ENCODE measurements at regions not wholly inside any gene's neighbourhood (a gene's known extent, or its start where the extent isn't known, plus 50 kb on each side); places are given as distances from the start of the nearest gene placed in this dataset.

GRCh38 chr14:104248203-104249055, 110.0 kb downstream of the KIF26A start:
- Mint-ChIP-seq H3K27me3 (ENCODE audit: low read depth) (no peaks in the 10 kb centered on the region), H3K36me3 (0 out of 2 replicates have a peak, but pooled peaks cover 3% of the 10 kb centered on the region), H3K4me1 (no peaks in the 10 kb centered on the region), H3K9me3 (peaks cover 15% of the 10 kb centered on the region), H3K27ac (no peak overlapping the region), H3K4me3 (no peak overlapping the region)
- TF ChIP-seq RORB (CRISPR knock-in tag; IDR thresholded peaks at IDR 0.05) (no peak), SMAD4 (CRISPR knock-in tag; IDR thresholded peaks at IDR 0.05) (no peak), E2F1 (CRISPR knock-in tag; IDR thresholded peaks at IDR 0.05) (no peak), MYBL2 (CRISPR knock-in tag; IDR thresholded peaks at IDR 0.05) (no peak), ZNF219 (CRISPR knock-in tag; IDR thresholded peaks at IDR 0.05; ENCODE audit: borderline replicate concordance) (no peak), JAZF1 (CRISPR knock-in tag; IDR thresholded peaks at IDR 0.05) (no peak), JUN (CRISPR knock-in tag; IDR thresholded peaks at IDR 0.05) (no peak), ZBTB21 (CRISPR knock-in tag; IDR thresholded peaks at IDR 0.05; ENCODE audit: borderline replicate concordance) (no peak), SP1 (CRISPR knock-in tag; conservative IDR thresholded peaks at IDR 0.05) (no peak), TEAD1 (CRISPR knock-in tag; IDR thresholded peaks at IDR 0.05) (no peak), GRHL2 (CRISPR knock-in tag; IDR thresholded peaks at IDR 0.05; ENCODE audit: insufficient replicate concordance, severe bottlenecking) (no peak), ETV6 (CRISPR knock-in tag; IDR thresholded peaks at IDR 0.05) (no peak), ZNF263 (CRISPR knock-in tag; IDR thresholded peaks at IDR 0.05; ENCODE audit: low read depth) (no peak)
- TF ChIP-seq, protein P1, sequence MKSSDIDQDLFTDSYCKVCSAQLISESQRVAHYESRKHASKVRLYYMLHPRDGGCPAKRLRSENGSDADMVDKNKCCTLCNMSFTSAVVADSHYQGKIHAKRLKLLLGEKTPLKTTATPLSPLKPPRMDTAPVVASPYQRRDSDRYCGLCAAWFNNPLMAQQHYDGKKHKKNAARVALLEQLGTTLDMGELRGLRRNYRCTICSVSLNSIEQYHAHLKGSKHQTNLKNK (CRISPR knock-in tag; IDR thresholded peaks at IDR 0.05), result no peak
- TF ChIP-seq, protein P2, sequence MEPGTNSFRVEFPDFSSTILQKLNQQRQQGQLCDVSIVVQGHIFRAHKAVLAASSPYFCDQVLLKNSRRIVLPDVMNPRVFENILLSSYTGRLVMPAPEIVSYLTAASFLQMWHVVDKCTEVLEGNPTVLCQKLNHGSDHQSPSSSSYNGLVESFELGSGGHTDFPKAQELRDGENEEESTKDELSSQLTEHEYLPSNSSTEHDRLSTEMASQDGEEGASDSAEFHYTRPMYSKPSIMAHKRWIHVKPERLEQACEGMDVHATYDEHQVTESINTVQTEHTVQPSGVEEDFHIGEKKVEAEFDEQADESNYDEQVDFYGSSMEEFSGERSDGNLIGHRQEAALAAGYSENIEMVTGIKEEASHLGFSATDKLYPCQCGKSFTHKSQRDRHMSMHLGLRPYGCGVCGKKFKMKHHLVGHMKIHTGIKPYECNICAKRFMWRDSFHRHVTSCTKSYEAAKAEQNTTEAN (CRISPR knock-in tag; IDR thresholded peaks at IDR 0.05), result no peak
- TF ChIP-seq, protein P3, sequence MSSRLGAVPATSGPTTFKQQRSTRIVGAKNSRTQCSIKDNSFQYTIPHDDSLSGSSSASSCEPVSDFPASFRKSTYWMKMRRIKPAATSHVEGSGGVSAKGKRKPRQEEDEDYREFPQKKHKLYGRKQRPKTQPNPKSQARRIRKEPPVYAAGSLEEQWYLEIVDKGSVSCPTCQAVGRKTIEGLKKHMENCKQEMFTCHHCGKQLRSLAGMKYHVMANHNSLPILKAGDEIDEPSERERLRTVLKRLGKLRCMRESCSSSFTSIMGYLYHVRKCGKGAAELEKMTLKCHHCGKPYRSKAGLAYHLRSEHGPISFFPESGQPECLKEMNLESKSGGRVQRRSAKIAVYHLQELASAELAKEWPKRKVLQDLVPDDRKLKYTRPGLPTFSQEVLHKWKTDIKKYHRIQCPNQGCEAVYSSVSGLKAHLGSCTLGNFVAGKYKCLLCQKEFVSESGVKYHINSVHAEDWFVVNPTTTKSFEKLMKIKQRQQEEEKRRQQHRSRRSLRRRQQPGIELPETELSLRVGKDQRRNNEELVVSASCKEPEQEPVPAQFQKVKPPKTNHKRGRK (CRISPR knock-in tag; IDR thresholded peaks at IDR 0.05; ENCODE audit: borderline replicate concordance), result no peak
- TF ChIP-seq, protein P4, sequence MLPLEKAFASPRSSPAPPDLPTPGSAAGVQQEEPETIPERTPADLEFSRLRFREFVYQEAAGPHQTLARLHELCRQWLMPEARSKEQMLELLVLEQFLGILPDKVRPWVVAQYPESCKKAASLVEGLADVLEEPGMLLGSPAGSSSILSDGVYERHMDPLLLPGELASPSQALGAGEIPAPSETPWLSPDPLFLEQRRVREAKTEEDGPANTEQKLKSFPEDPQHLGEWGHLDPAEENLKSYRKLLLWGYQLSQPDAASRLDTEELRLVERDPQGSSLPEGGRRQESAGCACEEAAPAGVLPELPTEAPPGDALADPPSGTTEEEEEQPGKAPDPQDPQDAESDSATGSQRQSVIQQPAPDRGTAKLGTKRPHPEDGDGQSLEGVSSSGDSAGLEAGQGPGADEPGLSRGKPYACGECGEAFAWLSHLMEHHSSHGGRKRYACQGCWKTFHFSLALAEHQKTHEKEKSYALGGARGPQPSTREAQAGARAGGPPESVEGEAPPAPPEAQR (CRISPR knock-in tag; IDR thresholded peaks at IDR 0.05), result no peak
- TF ChIP-seq, protein P5, sequence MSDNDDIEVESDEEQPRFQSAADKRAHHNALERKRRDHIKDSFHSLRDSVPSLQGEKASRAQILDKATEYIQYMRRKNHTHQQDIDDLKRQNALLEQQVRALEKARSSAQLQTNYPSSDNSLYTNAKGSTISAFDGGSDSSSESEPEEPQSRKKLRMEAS (CRISPR knock-in tag; IDR thresholded peaks at IDR 0.05), result no peak
- TF ChIP-seq, protein P6, sequence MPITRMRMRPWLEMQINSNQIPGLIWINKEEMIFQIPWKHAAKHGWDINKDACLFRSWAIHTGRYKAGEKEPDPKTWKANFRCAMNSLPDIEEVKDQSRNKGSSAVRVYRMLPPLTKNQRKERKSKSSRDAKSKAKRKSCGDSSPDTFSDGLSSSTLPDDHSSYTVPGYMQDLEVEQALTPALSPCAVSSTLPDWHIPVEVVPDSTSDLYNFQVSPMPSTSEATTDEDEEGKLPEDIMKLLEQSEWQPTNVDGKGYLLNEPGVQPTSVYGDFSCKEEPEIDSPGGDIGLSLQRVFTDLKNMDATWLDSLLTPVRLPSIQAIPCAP (CRISPR knock-in tag; IDR thresholded peaks at IDR 0.05), result no peak
- DNase-seq (ENCODE audit: low spot score), result no peak
- POLR2A ChIA-PET, result no interaction called here
- no peak for ATAC-seq
- CTCF ChIA-PET, result interaction anchor here (0.6 kb wide), 1 partner anchor 395 kb away, joined by 3 read pairs; no protein-coding TSS in a partner anchor

Measured in WTC11 (cell line).